Esophagus muscularis mucosa (tissue), 4 donors: ENCODE measurements at regions not wholly inside any gene's neighbourhood (a gene's known extent, or its start where the extent isn't known, plus 50 kb on each side); places are given as distances from the start of the nearest gene placed in this dataset.

Experiments used
- CTCF ChIP-seq, 3 experiments: fragments of 200-600 bp in 2 of 3; fragments of 450-650 bp in 1 of 3; sonication (generic) in 2 of 3; IDR thresholded peaks; one replicate each; pipeline ENCODE4 v1.5.1; 2017 to 2019; ENCODE audit warnings: antibody characterized with exemption in 3 of 3, mild to moderate bottlenecking in 2 of 3, moderate library complexity in 1 of 3
- EP300 ChIP-seq: sonication (generic); formaldehyde crosslinking; IDR thresholded peaks from one replicate; pipeline ENCODE4 v1.6.1; 2017; ENCODE audit warnings: antibody characterized with exemption
- POLR2A ChIP-seq: fragments of 450-650 bp; IDR thresholded peaks from one replicate; pipeline ENCODE4 v1.6.1; 2017; ENCODE audit warnings: antibody characterized with exemption, moderate library complexity, mild to moderate bottlenecking, low read depth
- POLR2AphosphoS5 ChIP-seq, 2 donors: sonication (generic); formaldehyde crosslinking; IDR thresholded peaks; one replicate each; pipeline ENCODE4 v1.6.1; 2017; ENCODE audit warnings: antibody characterized with exemption in 2 of 2

DNA sequence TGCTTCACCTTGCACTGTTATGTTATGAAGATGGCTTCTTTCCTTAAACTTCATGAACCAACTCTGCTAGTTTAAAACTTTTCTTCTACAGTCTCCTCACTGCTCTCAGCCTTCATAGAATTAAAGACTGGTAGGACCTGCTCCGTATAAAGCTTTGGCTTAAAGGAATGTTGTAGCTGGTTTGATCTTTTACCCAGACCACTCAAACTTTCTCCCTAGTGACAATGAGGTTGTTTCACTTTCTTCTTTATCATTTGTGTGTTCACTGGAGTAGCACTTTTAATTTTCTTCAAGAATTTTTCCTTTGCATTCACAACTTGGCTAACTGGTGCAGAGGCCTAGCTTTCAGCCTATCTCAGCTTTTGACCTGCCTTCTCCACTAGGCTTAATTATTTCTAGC, 316.4 kb upstream of the RNF32 start:
- TF ChIP-seq CTCF (IDR thresholded peaks at IDR 0.05) (no peak), POLR2A (no peak), EP300 (no peak), POLR2AphosphoS5 (IDR thresholded peaks at IDR 0.05) (no peak)
